ENCODE measurements at regions not wholly inside any gene's neighbourhood (a gene's known extent, or its start where the extent isn't known, plus 50 kb on each side); places are given as distances from the start of the nearest gene placed in this dataset.

DNA sequence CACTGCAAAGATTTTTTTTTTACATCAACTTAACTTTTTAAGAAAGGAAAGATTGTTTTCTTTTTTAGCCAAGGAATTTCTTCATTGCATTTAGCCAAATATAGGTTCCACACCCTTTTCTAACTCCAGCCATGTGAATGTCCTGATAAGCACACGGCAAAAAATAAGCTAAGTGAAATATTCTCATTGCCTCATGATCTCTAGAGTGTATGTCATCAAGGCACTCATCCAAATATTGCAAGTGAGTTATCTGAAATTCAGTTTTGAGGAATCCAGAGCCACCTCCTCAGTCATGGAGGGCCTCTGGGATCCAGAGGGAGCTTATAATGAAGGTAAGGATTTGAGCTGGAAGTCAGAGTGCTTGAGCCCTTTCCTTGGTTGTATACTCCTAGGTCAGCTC, 80.0 kb downstream of the BLID start (continued):
- TF ChIP-seq, protein P1, sequence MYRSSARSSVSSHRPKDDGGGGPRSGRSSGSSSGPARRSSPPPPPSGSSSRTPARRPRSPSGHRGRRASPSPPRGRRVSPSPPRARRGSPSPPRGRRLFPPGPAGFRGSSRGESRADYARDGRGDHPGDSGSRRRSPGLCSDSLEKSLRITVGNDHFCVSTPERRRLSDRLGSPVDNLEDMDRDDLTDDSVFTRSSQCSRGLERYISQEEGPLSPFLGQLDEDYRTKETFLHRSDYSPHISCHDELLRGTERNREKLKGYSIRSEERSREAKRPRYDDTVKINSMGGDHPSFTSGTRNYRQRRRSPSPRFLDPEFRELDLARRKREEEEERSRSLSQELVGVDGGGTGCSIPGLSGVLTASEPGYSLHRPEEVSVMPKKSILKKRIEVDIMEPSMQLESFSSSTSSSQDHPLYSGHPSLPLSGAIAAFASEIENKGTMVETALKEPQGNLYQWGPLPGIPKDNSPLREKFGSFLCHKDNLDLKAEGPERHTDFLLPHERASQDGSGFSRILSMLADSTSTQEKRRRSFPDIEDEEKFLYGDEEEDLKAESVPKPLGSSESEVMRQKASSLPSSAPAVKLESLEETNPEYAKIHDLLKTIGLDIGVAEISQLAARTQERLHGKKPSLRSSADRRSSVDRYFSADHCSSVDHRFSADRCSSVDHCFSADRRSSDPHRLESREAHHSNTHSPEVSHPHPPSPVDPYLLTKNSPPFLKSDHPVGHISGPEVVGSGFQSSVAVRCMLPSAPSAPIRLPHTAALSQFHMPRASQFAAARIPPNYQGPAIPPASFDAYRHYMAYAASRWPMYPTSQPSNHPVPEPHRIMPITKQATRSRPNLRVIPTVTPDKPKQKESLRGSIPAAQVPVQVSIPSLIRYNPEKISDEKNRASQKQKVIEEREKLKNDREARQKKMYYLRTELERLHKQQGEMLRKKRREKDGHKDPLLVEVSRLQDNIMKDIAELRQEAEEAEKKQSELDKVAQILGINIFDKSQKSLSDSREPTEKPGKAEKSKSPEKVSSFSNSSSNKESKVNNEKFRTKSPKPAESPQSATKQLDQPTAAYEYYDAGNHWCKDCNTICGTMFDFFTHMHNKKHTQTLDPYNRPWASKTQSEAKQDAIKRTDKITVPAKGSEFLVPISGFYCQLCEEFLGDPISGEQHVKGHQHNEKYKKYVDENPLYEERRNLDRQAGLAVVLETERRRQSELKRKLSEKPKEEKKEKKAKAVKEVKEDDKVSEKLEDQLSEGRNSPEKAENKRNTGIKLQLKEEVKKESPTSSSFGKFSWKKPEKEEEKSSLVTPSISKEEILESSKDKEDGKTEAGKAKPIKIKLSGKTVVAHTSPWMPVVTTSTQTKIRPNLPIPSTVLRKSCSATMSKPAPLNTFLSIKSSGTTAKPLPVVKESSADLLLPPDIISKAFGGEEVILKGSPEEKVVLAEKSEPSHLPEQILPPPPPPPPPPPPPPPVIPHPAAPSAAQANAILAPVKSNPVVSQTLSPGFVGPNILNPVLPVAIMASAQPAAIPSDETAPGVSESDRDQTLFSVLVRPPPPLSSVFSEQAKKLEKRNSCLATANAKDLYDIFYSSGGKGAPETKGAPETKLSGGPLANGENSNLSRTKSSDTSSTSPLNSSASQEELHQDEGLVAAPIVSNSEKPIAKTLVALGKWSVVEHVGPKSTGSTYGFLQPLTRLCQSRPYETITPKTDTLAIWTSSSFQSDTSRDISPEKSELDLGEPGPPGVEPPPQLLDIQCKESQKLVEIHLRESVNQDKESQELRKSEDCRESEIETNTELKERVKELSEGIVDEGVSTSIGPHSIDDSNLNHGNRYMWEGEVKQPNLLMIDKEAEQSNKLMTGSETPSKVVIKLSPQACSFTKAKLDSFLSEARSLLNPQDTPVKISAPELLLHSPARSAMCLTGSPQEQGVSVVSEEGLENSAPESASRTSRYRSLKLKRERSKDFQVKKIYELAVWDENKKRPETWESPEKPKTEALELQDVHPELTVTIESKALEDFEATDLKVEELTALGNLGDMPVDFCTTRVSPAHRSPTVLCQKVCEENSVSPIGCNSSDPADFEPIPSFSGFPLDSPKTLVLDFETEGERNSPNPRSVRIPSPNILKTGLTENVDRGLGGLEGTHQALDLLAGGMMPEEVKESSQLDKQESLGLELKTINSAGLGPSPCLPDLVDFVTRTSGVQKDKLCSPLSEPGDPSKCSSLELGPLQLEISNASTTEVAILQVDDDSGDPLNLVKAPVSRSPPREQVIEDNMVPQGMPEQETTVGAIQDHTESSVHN (CRISPR knock-in tag; IDR thresholded peaks at IDR 0.05): no peak
- TF ChIP-seq DNMT1 (CRISPR knock-in tag; IDR thresholded peaks at IDR 0.05): no peak
- TF ChIP-seq TEAD3 (CRISPR knock-in tag; optimal IDR thresholded peaks at IDR 0.05; ENCODE audit: borderline replicate concordance): no peak
- TF ChIP-seq ZSCAN30 (CRISPR knock-in tag; IDR thresholded peaks at IDR 0.05): no peak

DNA sequence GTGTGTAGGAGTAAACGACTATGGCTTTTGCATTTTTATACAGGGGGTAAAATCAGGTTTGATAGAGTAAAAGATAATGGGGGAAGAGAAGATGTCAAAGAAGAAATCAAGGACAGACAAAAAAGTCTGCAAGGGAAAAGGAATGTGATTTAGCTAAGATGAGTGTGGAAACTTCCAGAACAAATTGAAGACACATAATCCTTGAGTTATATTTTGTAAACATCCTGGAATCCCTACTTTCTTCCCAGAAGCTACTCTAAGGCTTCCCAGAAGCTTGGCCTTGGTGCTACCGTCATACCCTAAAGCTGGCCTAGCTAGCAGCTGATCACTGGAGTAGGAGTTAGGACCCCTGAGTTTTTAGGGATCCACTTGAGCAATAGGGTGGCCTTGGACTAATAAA, 82.4 kb downstream of the BLID start:
- Histone ChIP-seq H4K20me1 (ENCODE audit: insufficient read depth, low read length) (no peaks in the 10 kb centered on the region), H3K4me1 (ENCODE audit: insufficient read depth, low read length) (no peaks in the 10 kb centered on the region), H3K9ac (ENCODE audit: insufficient read depth, low read depth, low read length) (no peak overlapping the region), H3K27ac (ENCODE audit: extremely low read length, insufficient read depth, low read length) (no peak overlapping the region), H3K4me2 (ENCODE audit: low read depth, low read length) (no peak overlapping the region), H3K79me2 (ENCODE audit: insufficient read depth, low read length) (no peaks in the 10 kb centered on the region), H2AFZ (ENCODE audit: low read length) (no peak overlapping the region), H3K4me3 (replicated peaks in 1 of 3; ENCODE audit: insufficient read depth in 1 of 3, low read depth in 2 of 3, low read length in 3 of 3) (no peak overlapping the region), H3K36me3 (replicated peaks in 1 of 2; ENCODE audit: control insufficient read depth in 1 of 2, insufficient read depth in 2 of 2, low read length in 2 of 2) (no peaks in the 10 kb centered on the region), H3K9me3 (ENCODE audit: low read length) (no peaks in the 10 kb centered on the region), H3K27me3 (ENCODE audit: control insufficient read depth in 1 of 2, insufficient read depth in 2 of 2, low read length in 2 of 2) (no peaks in the 10 kb centered on the region)
- DNase-seq (ENCODE audit: low spot score) (no peak), FAIRE-seq (no peak), ATAC-seq (no peak)
- no TSS peak for BruUV-seq (replicated peaks)
- intact Hi-C loops (cut with micrococcal nuclease; ENCODE audit: unreplicated experiment) (no loop called here), in situ Hi-C loops (cut with HindIII; ENCODE audit: extremely low pct_ligation_motif_present, low pct_unique_long_range_greater_than_20kb) (no loop called here)
- 43% methylated on average over 2 of the region's 2 CpGs for WGBS (ENCODE audit: low lambda C conversion rate)
- CTCF ChIA-PET (ENCODE audit: low intra/inter-chr PET ratio, low total read pairs): no interaction called here
- POLR2A ChIA-PET: no interaction called here
- TF ChIP-seq, protein P2, sequence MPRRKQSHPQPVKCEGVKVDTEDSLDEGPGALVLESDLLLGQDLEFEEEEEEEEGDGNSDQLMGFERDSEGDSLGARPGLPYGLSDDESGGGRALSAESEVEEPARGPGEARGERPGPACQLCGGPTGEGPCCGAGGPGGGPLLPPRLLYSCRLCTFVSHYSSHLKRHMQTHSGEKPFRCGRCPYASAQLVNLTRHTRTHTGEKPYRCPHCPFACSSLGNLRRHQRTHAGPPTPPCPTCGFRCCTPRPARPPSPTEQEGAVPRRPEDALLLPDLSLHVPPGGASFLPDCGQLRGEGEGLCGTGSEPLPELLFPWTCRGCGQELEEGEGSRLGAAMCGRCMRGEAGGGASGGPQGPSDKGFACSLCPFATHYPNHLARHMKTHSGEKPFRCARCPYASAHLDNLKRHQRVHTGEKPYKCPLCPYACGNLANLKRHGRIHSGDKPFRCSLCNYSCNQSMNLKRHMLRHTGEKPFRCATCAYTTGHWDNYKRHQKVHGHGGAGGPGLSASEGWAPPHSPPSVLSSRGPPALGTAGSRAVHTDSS (CRISPR knock-in tag; conservative IDR thresholded peaks at IDR 0.05): no peak
- TF ChIP-seq, protein P3, sequence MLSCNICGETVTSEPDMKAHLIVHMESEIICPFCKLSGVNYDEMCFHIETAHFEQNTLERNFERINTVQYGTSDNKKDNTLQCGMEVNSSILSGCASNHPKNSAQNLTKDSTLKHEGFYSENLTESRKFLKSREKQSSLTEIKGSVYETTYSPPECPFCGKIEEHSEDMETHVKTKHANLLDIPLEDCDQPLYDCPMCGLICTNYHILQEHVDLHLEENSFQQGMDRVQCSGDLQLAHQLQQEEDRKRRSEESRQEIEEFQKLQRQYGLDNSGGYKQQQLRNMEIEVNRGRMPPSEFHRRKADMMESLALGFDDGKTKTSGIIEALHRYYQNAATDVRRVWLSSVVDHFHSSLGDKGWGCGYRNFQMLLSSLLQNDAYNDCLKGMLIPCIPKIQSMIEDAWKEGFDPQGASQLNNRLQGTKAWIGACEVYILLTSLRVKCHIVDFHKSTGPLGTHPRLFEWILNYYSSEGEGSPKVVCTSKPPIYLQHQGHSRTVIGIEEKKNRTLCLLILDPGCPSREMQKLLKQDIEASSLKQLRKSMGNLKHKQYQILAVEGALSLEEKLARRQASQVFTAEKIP (CRISPR knock-in tag; IDR thresholded peaks at IDR 0.05; ENCODE audit: borderline replicate concordance): no peak
- no peak for TF ChIP-seq ZNF644 (CRISPR knock-in tag; IDR thresholded peaks at IDR 0.05; ENCODE audit: low read depth)
- TF ChIP-seq EED (CRISPR knock-in tag; IDR thresholded peaks at IDR 0.05): no peak
- TF ChIP-seq ZNF776 (CRISPR knock-in tag; IDR thresholded peaks at IDR 0.05): no peak
- TF ChIP-seq, protein P4, sequence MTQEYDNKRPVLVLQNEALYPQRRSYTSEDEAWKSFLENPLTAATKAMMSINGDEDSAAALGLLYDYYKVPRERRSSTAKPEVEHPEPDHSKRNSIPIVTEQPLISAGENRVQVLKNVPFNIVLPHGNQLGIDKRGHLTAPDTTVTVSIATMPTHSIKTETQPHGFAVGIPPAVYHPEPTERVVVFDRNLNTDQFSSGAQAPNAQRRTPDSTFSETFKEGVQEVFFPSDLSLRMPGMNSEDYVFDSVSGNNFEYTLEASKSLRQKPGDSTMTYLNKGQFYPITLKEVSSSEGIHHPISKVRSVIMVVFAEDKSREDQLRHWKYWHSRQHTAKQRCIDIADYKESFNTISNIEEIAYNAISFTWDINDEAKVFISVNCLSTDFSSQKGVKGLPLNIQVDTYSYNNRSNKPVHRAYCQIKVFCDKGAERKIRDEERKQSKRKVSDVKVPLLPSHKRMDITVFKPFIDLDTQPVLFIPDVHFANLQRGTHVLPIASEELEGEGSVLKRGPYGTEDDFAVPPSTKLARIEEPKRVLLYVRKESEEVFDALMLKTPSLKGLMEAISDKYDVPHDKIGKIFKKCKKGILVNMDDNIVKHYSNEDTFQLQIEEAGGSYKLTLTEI (CRISPR knock-in tag; conservative IDR thresholded peaks at IDR 0.05): no peak
- no peak for TF ChIP-seq KDM5A (IDR thresholded peaks at IDR 0.05; ENCODE audit: borderline replicate concordance, low read length)

All from HepG2 (cell line).